ENCODE measurements at regions not wholly inside any gene's neighbourhood (a gene's known extent, or its start where the extent isn't known, plus 50 kb on each side); places are given as distances from the start of the nearest gene placed in this dataset.

DNA sequence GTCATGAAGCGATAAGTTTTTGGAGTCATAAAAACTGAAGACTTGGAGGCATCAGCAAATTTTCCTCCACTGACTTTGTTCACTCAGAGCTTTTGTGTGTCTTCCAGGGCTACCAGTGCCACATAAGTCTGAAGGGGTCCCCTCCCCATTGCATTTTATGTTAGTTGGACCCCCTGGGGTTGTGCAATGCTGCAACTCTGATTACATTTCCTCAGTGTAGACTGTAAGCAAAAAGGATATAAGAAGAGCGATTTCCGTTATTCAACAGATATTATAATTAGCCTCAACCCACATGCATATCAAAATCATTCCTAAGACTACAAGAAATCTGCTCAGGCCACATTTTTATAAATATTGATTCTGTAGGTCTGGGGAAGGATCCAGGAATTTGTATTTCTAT lies 324.0 kb downstream of the TDRD3 start:
- TF ChIP-seq, protein P1, sequence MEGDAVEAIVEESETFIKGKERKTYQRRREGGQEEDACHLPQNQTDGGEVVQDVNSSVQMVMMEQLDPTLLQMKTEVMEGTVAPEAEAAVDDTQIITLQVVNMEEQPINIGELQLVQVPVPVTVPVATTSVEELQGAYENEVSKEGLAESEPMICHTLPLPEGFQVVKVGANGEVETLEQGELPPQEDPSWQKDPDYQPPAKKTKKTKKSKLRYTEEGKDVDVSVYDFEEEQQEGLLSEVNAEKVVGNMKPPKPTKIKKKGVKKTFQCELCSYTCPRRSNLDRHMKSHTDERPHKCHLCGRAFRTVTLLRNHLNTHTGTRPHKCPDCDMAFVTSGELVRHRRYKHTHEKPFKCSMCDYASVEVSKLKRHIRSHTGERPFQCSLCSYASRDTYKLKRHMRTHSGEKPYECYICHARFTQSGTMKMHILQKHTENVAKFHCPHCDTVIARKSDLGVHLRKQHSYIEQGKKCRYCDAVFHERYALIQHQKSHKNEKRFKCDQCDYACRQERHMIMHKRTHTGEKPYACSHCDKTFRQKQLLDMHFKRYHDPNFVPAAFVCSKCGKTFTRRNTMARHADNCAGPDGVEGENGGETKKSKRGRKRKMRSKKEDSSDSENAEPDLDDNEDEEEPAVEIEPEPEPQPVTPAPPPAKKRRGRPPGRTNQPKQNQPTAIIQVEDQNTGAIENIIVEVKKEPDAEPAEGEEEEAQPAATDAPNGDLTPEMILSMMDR (conservative IDR thresholded peaks at IDR 0.05 in 1 of 2, IDR thresholded peaks at IDR 0.05 in 1 of 2; ENCODE audit: extremely low read depth in 1 of 2, insufficient read depth in 1 of 2, low read depth in 1 of 2, low read length in 2 of 2) = no peak
- TF ChIP-seq EZH2 (IDR thresholded peaks at IDR 0.05; ENCODE audit: borderline replicate concordance, low read length) = no peak

All from mammary epithelial cell (primary cell).